HEK293T (cell line): ENCODE measurements at regions not wholly inside any gene's neighbourhood (a gene's known extent, or its start where the extent isn't known, plus 50 kb on each side); places are given as distances from the start of the nearest gene placed in this dataset.

Source experiments
- ARNT ChIP-seq: fragments of 450-650 bp; IDR thresholded peaks from 2 replicates; pipeline ENCODE4 v1.6.1; 2017; ENCODE audit warnings: mild to moderate bottlenecking
- BHLHE40 ChIP-seq: fragments of 450-650 bp; IDR thresholded peaks from 2 replicates; pipeline ENCODE4 v1.6.1; 2016; ENCODE audit warnings: mild to moderate bottlenecking, moderate library complexity, borderline replicate concordance
- CTBP1 ChIP-seq: fragments of 450-650 bp; IDR thresholded peaks from 2 replicates; pipeline ENCODE4 v1.6.1; 2016; ENCODE audit warnings: borderline replicate concordance
- ELF4 ChIP-seq: fragments of 450-650 bp; IDR thresholded peaks from 2 replicates; pipeline ENCODE4 v1.6.1; 2017; ENCODE audit warnings: antibody characterized with exemption
- FOXM1 ChIP-seq: fragments of 450-650 bp; IDR thresholded peaks from 2 replicates; pipeline ENCODE4 v1.6.1; 2017; ENCODE audit warnings: mild to moderate bottlenecking, borderline replicate concordance
- HDGF ChIP-seq: fragments of 450-650 bp; IDR thresholded peaks from 2 replicates; pipeline ENCODE4 v1.6.1; 2017; ENCODE audit warnings: antibody characterized with exemption, borderline replicate concordance
- L3MBTL2 ChIP-seq: fragments of 450-650 bp; conservative IDR thresholded peaks from 2 replicates; pipeline ENCODE4 v1.6.1; 2016; ENCODE audit warnings: mild to moderate bottlenecking
- LEF1 ChIP-seq: fragments of 450-650 bp; IDR thresholded peaks from 2 replicates; pipeline ENCODE4 v1.6.1; 2017; ENCODE audit warnings: mild to moderate bottlenecking, borderline replicate concordance
- NFRKB ChIP-seq: fragments of 450-650 bp; IDR thresholded peaks from 2 replicates; pipeline ENCODE4 v1.6.1; 2016; ENCODE audit warnings: mild to moderate bottlenecking, moderate library complexity
- SP1 ChIP-seq: fragments of 450-650 bp; IDR thresholded peaks from 2 replicates; pipeline ENCODE4 v1.6.1; 2017
- SUZ12 ChIP-seq: fragments of 450-650 bp; IDR thresholded peaks from 2 replicates; pipeline ENCODE4 v1.6.1; 2016; ENCODE audit warnings: mild to moderate bottlenecking
- TARDBP ChIP-seq: fragments of 450-650 bp; IDR thresholded peaks from 2 replicates; pipeline ENCODE4 v1.6.1; 2016
- TF ChIP-seq, protein P1 (sequence below): fragments of 450-650 bp; IDR thresholded peaks from 2 replicates; pipeline ENCODE4 v1.6.1; 2016

DNA sequence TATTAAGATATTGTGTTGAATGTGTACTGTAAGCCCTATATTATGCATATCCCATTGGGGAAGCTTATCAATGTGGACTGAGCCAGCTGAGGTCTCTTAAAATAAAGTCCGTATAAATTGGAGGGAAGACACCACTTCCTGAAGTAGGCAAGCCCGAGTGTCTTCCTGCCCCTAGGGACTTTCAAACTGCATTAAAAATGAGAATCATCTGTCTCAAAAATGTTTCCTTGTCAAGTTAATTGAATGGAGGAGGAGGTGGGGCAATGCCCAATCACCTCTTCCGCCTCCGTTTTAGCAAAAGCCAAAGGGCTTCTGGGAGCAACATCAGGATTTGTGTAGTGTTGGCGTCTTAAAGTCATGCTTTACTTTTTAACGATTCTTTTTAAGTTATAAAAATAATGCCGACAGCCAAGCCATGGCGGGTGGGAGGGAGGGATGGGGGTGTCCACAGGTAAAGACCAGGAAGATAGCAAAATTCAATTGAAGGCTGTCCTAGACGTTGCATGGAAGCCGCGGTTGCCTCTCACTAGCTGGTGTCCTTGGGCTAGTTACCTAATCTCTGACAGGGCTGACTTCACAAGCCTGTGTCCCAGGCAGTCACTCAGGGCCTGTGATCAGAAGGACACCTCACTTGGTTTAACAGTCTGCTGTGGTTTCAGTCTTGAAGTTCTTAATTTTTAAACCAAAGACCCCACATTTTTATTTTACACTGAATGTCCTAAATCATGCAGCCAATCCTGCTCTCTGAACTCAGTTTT is 524.9 kb upstream of the PROK2 start:
- TF ChIP-seq SP1 = no peak
- no peak for TF ChIP-seq ELF4
- TF ChIP-seq BHLHE40 = no peak
- TF ChIP-seq HDGF = no peak
- TF ChIP-seq ARNT = no peak
- no peak for TF ChIP-seq CTBP1
- no peak for TF ChIP-seq FOXM1
- TF ChIP-seq L3MBTL2 = no peak
- no peak for TF ChIP-seq TARDBP
- no peak for TF ChIP-seq LEF1
- TF ChIP-seq NFRKB = no peak
- TF ChIP-seq, protein P1, sequence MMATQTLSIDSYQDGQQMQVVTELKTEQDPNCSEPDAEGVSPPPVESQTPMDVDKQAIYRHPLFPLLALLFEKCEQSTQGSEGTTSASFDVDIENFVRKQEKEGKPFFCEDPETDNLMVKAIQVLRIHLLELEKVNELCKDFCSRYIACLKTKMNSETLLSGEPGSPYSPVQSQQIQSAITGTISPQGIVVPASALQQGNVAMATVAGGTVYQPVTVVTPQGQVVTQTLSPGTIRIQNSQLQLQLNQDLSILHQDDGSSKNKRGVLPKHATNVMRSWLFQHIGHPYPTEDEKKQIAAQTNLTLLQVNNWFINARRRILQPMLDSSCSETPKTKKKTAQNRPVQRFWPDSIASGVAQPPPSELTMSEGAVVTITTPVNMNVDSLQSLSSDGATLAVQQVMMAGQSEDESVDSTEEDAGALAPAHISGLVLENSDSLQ = no peak
- no peak for TF ChIP-seq SUZ12
